ENCODE measurements at regions not wholly inside any gene's neighbourhood (a gene's known extent, or its start where the extent isn't known, plus 50 kb on each side); places are given as distances from the start of the nearest gene placed in this dataset.

GRCh38 chr1:57957576-57957975 is 533.7 kb upstream of the DAB1 start:
- Histone ChIP-seq H3K27ac (no peak overlapping the region), H3K4me3 (ENCODE audit: low read depth, low read length) (no peak overlapping the region), H3K27me3 (ENCODE audit: insufficient read depth, low read depth, severe bottlenecking) (no peaks in the 10 kb centered on the region), H3K9me3 (ENCODE audit: severe bottlenecking) (no peaks in the 10 kb centered on the region), H3K36me3 (no peaks in the 10 kb centered on the region)
- TF ChIP-seq CTCF (IDR thresholded peaks at IDR 0.05; ENCODE audit: low read depth, low read length), result no peak
- no peak for DNase-seq

GRCh38 chr1:57951390-57951789 is 527.5 kb upstream of the DAB1 start:
- no peak for TF ChIP-seq CTCF (IDR thresholded peaks at IDR 0.05; ENCODE audit: low read depth, low read length)
- Histone ChIP-seq H3K27ac (no peak overlapping the region), H3K9me3 (ENCODE audit: severe bottlenecking) (no peaks in the 10 kb centered on the region), H3K36me3 (no peaks in the 10 kb centered on the region), H3K4me3 (ENCODE audit: low read depth, low read length) (no peak overlapping the region), H3K27me3 (ENCODE audit: insufficient read depth, low read depth, severe bottlenecking) (no peaks in the 10 kb centered on the region)
- DNase-seq, result no peak

DNA sequence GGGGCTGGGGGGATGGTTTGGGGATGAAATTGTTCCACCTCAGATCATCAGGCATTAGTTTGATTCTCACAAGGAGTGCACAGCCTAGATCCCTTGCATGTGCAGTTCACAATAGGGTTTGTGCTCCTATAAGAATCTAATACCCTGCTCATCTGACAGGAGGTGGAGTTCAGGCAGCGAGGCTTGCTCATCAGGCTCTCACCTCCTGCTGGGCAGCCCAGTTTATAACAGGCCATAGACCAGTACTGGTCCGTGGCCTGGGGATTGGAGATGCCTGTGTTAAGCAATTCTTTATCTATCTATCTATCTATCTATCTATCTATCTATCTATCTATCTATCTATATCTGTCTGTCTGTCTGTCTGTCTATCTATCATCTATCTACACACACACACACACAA is 525.3 kb upstream of the DAB1 start:
- H3K4me3 ChIP-seq (ENCODE audit: low read depth, low read length), result no peak overlapping the region
- TF ChIP-seq CTCF (IDR thresholded peaks at IDR 0.05; ENCODE audit: low read depth, low read length), result no peak
- no peak overlapping the region for H3K27ac ChIP-seq
- H3K36me3 ChIP-seq, result no peaks in the 10 kb centered on the region
- no peaks in the 10 kb centered on the region for H3K9me3 ChIP-seq (ENCODE audit: severe bottlenecking)
- no peaks in the 10 kb centered on the region for H3K27me3 ChIP-seq (ENCODE audit: insufficient read depth, low read depth, severe bottlenecking)
- peak; percentile 7 for DNase-seq

GRCh38 chr1:57947471-57947870 is 523.6 kb upstream of the DAB1 start:
- TF ChIP-seq CTCF (IDR thresholded peaks at IDR 0.05; ENCODE audit: low read depth, low read length), result no peak
- H3K27me3 ChIP-seq (ENCODE audit: insufficient read depth, low read depth, severe bottlenecking), result no peaks in the 10 kb centered on the region
- no peaks in the 10 kb centered on the region for H3K36me3 ChIP-seq
- H3K9me3 ChIP-seq (ENCODE audit: severe bottlenecking), result no peaks in the 10 kb centered on the region
- DNase-seq, result no peak
- H3K27ac ChIP-seq, result no peak overlapping the region
- no peak overlapping the region for H3K4me3 ChIP-seq (ENCODE audit: low read depth, low read length)

- Histone ChIP-seq H3K27ac (no peak overlapping the region), H3K36me3 (no peaks in the 10 kb centered on the region), H3K27me3 (ENCODE audit: insufficient read depth, low read depth, severe bottlenecking) (no peaks in the 10 kb centered on the region), H3K9me3 (ENCODE audit: severe bottlenecking) (no peaks in the 10 kb centered on the region), H3K4me3 (ENCODE audit: low read depth, low read length) (no peak overlapping the region)
- TF ChIP-seq CTCF (IDR thresholded peaks at IDR 0.05; ENCODE audit: low read depth, low read length), result no peak
- DNase-seq, result no peak
These were observed 521.2 kb upstream of the DAB1 start for GRCh38 chr1:57945045-57945444.

GRCh38 chr1:57943365-57943764 is 519.5 kb upstream of the DAB1 start:
- H3K27me3 ChIP-seq (ENCODE audit: insufficient read depth, low read depth, severe bottlenecking), result no peaks in the 10 kb centered on the region
- no peaks in the 10 kb centered on the region for H3K9me3 ChIP-seq (ENCODE audit: severe bottlenecking)
- TF ChIP-seq CTCF (IDR thresholded peaks at IDR 0.05; ENCODE audit: low read depth, low read length), result no peak
- no peak overlapping the region for H3K4me3 ChIP-seq (ENCODE audit: low read depth, low read length)
- H3K27ac ChIP-seq, result no peak overlapping the region
- H3K36me3 ChIP-seq, result no peaks in the 10 kb centered on the region
- no peak for DNase-seq
